ENCODE measurements at regions not wholly inside any gene's neighbourhood (a gene's known extent, or its start where the extent isn't known, plus 50 kb on each side); places are given as distances from the start of the nearest gene placed in this dataset.

GRCh38 chr13:48843630-48844380, 131.9 kb upstream of the FNDC3A start:
- H3K27me3 ChIP-seq: no peaks in the 10 kb centered on the region
- H3K4me3 ChIP-seq (ENCODE audit: low read depth, low read length): no peak overlapping the region
- no peak for TF ChIP-seq CTCF (IDR thresholded peaks at IDR 0.05; ENCODE audit: low read depth, low read length)
- H3K4me1 ChIP-seq: peaks cover 14% of the 10 kb centered on the region
- no peaks in the 10 kb centered on the region for H3K36me3 ChIP-seq
- no peaks in the 10 kb centered on the region for H3K9me3 ChIP-seq
- no peak for DNase-seq

- Histone ChIP-seq H3K4me3 (ENCODE audit: low read depth, low read length) (no peak overlapping the region), H3K9me3 (no peaks in the 10 kb centered on the region), H3K4me1 (peaks cover 14% of the 10 kb centered on the region), H3K36me3 (no peaks in the 10 kb centered on the region), H3K27me3 (no peaks in the 10 kb centered on the region)
- DNase-seq: no peak
- TF ChIP-seq CTCF (IDR thresholded peaks at IDR 0.05; ENCODE audit: low read depth, low read length): no peak
Observed at GRCh38 chr13:48844676-48845075, 131.0 kb upstream of the FNDC3A start.

DNA sequence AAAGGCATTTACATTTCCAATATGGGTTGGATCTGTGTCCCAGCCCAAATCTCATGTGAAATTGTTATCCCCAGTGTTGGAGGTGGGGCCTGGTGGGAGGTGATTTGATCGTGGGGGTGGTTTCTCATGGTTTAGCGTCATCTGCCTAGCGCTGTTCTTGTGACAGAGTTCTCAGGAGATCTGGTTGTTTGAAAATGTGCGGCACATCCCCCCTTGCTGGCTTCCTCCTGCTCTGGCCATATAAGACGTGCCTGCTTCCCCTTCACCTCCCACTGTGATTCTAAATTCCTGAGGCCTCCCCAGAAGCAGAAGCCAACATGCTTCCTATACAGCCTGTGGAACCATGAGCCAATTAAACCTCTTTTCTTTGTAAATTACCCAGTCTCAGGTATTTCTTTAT, 126.2 kb upstream of the FNDC3A start:
- Histone ChIP-seq H3K36me3 (no peaks in the 10 kb centered on the region), H3K27me3 (no peaks in the 10 kb centered on the region), H3K4me3 (ENCODE audit: low read depth, low read length) (no peak overlapping the region), H3K4me1 (peaks cover 10% of the 10 kb centered on the region; the same call in 1 of the 2 replicates), H3K9me3 (no peaks in the 10 kb centered on the region)
- DNase-seq: no peak
- TF ChIP-seq CTCF (IDR thresholded peaks at IDR 0.05; ENCODE audit: low read depth, low read length): no peak

DNA sequence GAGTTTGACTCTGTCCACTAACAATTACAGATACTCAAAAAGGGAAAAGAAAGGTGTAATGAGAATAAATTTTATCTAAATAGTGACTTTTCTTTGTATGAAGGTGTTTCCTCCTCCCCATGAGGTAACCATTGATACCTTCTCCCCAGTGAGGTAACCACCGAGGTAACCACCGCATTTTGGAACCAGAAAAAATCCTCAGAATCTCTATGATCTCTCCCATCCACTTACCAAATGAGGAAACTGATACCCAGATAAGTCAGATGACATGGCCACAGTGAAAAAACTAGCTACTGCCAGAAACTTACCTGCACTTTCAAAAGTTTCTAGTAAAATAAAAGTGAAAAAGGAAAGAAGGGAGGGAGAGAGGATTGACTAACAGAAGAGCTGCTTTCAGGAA, 124.0 kb upstream of the FNDC3A start:
- Histone ChIP-seq H3K9me3 (no peaks in the 10 kb centered on the region), H3K4me1 (peaks cover 21% of the 10 kb centered on the region; the same call in 1 of the 2 replicates), H3K27me3 (no peaks in the 10 kb centered on the region), H3K36me3 (no peaks in the 10 kb centered on the region), H3K4me3 (ENCODE audit: low read depth, low read length) (no peak overlapping the region)
- no peak for DNase-seq
- TF ChIP-seq CTCF (IDR thresholded peaks at IDR 0.05; ENCODE audit: low read depth, low read length): no peak

DNA sequence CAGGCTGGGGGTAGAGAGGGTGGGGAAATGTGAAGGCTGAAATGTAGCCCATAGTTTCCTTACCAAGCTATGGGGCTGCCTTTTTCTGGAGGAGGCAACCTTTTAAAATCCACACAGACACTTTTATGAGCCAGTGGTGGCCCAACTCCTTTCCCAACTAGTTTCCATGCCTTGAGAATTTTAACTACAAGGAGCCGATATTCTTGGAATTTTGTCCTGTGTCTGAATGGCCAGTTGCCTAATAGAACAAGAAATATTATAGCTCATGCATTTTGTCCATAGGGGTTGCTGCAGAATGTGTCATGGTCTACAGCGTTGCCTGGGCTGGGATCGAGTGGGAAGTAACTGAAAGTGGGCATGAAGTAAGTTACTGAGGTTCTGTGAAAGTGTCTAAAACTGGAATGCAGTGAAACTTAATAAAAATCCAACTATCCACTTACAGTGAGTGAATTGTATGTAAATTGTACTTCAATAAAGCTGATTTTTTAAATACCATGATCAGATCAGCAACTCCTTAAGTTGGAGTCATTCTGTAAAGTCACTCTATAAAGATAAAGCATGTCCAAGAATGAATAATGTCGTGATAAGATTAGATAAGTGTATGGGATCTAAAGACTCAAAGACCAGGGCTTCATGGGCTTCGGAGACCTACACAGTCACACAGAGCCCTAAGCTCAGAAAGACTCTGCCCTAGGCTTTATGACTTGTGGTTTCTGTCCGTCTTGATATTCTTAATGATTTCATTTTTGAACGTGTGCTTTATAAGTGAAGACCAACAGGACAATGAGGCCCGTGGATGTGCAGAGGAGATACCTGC, 122.6 kb upstream of the FNDC3A start:
- no peaks in the 10 kb centered on the region for H3K9me3 ChIP-seq
- no peaks in the 10 kb centered on the region for H3K27me3 ChIP-seq
- no peak overlapping the region for H3K4me3 ChIP-seq (ENCODE audit: low read depth, low read length)
- no peak for TF ChIP-seq CTCF (IDR thresholded peaks at IDR 0.05; ENCODE audit: low read depth, low read length)
- DNase-seq: no peak
- no peaks in the 10 kb centered on the region for H3K36me3 ChIP-seq
- peaks cover 24% of the 10 kb centered on the region for H3K4me1 ChIP-seq

- no peak for TF ChIP-seq CTCF (IDR thresholded peaks at IDR 0.05; ENCODE audit: low read depth, low read length)
- no peak for DNase-seq
Observed at GRCh38 chr13:48853728-48854102, 122.0 kb upstream of the FNDC3A start.

More at GRCh38 chr13:48853728-48854102, 122.0 kb upstream of the FNDC3A start:
- Histone ChIP-seq H3K4me3 (ENCODE audit: low read depth, low read length) (no peak overlapping the region), H3K36me3 (no peaks in the 10 kb centered on the region), H3K9me3 (no peaks in the 10 kb centered on the region), H3K4me1 (peaks cover 30% of the 10 kb centered on the region), H3K27me3 (no peaks in the 10 kb centered on the region)
